BJ (cell line): ENCODE measurements at regions not wholly inside any gene's neighbourhood (a gene's known extent, or its start where the extent isn't known, plus 50 kb on each side); places are given as distances from the start of the nearest gene placed in this dataset.

Source experiments
- CTCF ChIA-PET: fragments of 350-600 bp; formaldehyde crosslinking; extraction: SDS; loops from one replicate; lab custom pipeline; 2021; ENCODE audit warnings: antibody characterized with exemption, inconsistent platforms; lab: Yijun Ruan, JAX
- POLR2A ChIA-PET: fragments of 300-600 bp; sonication (Branson Sonifier 250); formaldehyde crosslinking; extraction: SDS; loops from one replicate; lab custom pipeline; 2021; ENCODE audit warnings: antibody characterized with exemption; lab: Charles Lee
- DNase-seq: peaks from one replicate; pipeline ENCODE4 v3.0.0-alpha.2; 2011; ENCODE audit warnings: low read depth
- H3K27me3 ChIP-seq: 2 replicates; pipeline ENCODE4 v1.6.0; 2011; ENCODE audit warnings: low read length; ENCODE audit not compliant: control insufficient read depth, insufficient read depth
- H3K36me3 ChIP-seq: 2 replicates; pipeline ENCODE4 v1.5.1; 2011; ENCODE audit warnings: low read length; ENCODE audit not compliant: control insufficient read depth, insufficient read depth
- H3K4me3 ChIP-seq: 2 replicates; pipeline ENCODE4 v1.5.1; 2011; ENCODE audit warnings: low read depth, mild to moderate bottlenecking, control low read depth, low read length
- TF ChIP-seq, protein P1 (sequence below): IDR thresholded peaks from 2 replicates; pipeline ENCODE4 v1.5.1; 2011; ENCODE audit warnings: low read depth, mild to moderate bottlenecking, control low read depth, inconsistent platforms, low read length, moderate library complexity; ENCODE audit not compliant: insufficient read depth

DNA sequence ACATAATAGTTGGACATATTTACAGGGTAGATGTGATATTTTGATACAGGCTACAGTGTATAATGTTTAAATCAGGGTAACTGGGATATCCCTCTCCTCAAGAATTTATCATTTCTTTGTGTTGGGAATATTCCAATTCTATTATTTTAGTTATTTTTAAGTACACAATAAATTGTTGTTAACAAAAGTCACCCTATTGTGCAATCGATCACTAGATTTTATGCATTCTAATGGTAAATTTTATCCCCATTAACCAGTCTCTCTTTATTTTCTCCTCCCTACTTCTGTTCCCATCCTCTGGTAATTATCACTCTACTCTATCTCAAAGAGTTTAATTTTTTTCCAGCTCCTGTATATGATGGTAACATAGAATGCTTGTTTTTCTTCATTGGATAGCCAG is 1631.9 kb upstream of the PABPC4L start:
- no peaks in the 10 kb centered on the region for H3K36me3 ChIP-seq
- ChIA-PET POLR2A (no interaction called here), CTCF (no interaction called here)
- TF ChIP-seq, protein P1, sequence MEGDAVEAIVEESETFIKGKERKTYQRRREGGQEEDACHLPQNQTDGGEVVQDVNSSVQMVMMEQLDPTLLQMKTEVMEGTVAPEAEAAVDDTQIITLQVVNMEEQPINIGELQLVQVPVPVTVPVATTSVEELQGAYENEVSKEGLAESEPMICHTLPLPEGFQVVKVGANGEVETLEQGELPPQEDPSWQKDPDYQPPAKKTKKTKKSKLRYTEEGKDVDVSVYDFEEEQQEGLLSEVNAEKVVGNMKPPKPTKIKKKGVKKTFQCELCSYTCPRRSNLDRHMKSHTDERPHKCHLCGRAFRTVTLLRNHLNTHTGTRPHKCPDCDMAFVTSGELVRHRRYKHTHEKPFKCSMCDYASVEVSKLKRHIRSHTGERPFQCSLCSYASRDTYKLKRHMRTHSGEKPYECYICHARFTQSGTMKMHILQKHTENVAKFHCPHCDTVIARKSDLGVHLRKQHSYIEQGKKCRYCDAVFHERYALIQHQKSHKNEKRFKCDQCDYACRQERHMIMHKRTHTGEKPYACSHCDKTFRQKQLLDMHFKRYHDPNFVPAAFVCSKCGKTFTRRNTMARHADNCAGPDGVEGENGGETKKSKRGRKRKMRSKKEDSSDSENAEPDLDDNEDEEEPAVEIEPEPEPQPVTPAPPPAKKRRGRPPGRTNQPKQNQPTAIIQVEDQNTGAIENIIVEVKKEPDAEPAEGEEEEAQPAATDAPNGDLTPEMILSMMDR, result no peak
- no peaks in the 10 kb centered on the region for H3K27me3 ChIP-seq
- no peak overlapping the region for H3K4me3 ChIP-seq
- no peak for DNase-seq

DNA sequence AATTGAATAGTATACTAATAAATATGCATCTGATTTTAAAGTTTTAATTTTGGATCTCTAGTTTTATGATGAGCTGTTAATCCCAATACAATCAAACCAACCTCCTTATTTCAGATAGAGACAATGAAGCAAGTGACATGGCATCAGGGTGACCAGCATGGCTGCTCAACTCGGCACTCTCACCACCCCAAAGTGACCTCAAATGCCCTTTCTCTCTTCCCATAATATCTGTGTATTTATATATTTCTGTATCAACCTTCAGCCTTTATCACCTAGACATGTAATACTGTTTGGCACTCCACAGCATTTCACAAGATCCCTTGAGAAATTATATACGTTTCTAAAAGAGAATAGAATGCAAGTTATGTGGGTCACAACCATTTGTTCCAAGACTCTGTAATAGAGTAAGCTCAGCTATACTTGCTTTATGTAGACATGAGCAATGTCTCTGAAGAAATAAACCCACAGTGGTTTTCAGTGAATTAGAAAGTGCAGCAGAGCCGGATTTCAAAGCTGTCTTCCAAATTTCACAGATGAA is 1623.2 kb upstream of the PABPC4L start:
- TF ChIP-seq, protein P1, result no peak
- no peak for DNase-seq
- CTCF ChIA-PET, result no interaction called here
- Histone ChIP-seq H3K27me3 (no peaks in the 10 kb centered on the region), H3K36me3 (no peaks in the 10 kb centered on the region), H3K4me3 (no peak overlapping the region)
- POLR2A ChIA-PET, result no interaction called here

DNA sequence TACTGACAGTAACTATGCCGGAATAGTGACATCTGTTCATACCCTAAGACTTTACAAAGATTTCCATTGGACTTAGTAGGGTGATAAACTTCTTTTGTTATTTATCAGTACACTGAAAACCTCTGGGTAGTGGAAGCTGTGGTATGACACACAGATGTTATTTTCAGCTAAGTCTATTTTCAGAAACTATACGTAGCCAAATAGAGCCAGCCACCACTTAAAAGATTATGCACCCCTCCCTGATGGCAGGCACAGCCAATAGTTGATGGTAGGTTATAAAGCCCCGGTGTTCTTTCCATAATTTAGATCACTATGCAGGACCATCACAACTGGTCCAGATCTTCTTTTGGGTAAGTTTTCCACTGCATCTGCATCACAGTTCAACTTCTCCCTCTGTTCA is 1603.2 kb upstream of the PABPC4L start:
- TF ChIP-seq, protein P1, result no peak
- Histone ChIP-seq H3K27me3 (no peaks in the 10 kb centered on the region), H3K4me3 (no peak overlapping the region), H3K36me3 (no peaks in the 10 kb centered on the region)
- no peak for DNase-seq
- ChIA-PET CTCF (no interaction called here), POLR2A (no interaction called here)

- ChIA-PET CTCF (no interaction called here), POLR2A (no interaction called here)
- TF ChIP-seq, protein P1, result no peak
- H3K36me3 ChIP-seq, result no peaks in the 10 kb centered on the region
- DNase-seq, result no peak
- H3K27me3 ChIP-seq, result no peaks in the 10 kb centered on the region
- H3K4me3 ChIP-seq, result no peak overlapping the region
These were observed 1575.8 kb upstream of the PABPC4L start for GRCh38 chr4:135777361-135777760.

- no peak for DNase-seq
- CTCF ChIA-PET, result no interaction called here
- POLR2A ChIA-PET, result no interaction called here
These were observed 1574.3 kb upstream of the PABPC4L start for GRCh38 chr4:135775909-135776308.

More at GRCh38 chr4:135775909-135776308, 1574.3 kb upstream of the PABPC4L start:
- no peaks in the 10 kb centered on the region for H3K36me3 ChIP-seq
- no peak overlapping the region for H3K4me3 ChIP-seq
- H3K27me3 ChIP-seq, result no peaks in the 10 kb centered on the region
- TF ChIP-seq, protein P1, result no peak
